ENCODE measurements at regions not wholly inside any gene's neighbourhood (a gene's known extent, or its start where the extent isn't known, plus 50 kb on each side); places are given as distances from the start of the nearest gene placed in this dataset.

DNA sequence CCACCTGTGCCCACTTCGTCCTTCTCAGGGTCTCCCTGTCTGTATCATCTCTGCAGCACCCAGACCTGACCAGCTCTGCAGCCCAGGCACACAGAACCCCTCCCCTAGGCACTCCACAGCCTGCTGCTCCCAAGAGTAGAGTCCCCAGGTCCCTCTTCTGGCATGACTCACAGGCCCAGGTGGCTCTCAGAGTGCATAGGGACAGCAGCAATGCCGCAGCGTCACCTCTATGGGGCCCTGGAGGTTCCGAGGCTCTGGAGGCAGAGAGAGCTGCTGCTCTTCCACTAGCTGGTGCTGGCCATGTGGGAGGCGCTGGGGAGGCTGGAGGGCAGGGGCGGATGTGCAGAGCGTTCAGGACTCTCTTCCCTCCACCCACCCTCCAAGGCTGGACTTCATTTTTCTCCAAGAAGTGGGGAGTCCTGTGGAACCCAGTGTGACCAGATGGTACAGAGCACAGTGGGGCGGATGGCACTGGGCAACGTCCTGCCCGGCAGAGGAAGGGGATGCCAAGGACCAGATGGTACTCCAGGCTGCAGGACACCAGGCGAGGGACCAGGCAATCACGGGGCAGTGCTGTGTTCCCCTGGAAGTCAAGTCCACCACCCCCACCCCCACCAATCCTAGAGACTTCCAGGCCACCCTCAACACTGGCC lies 151.7 kb downstream of the RBFOX3 start:
- H3K27me3 ChIP-seq: no peaks in the 10 kb centered on the region

DNA sequence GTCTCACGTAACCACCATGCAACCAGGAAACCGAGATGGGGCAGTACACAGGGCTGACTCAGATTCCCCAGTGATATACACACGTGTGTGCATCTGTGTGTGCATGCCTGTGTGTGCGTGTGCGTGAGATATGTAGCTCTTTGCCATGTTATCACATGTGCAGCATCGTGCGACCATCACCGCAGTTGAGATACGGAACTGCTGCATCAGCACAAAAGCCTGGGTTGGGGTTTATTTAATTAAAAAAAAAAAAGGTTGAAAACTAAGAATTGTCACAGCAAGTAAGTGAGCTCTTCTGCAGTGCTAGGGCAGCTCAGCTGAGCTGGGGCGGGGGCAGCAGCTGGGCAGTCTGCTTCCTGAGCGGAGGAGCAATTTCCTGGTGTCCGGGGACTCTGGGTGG lies 152.5 kb downstream of the RBFOX3 start:
- Histone ChIP-seq H3K27me3 (no peaks in the 10 kb centered on the region), H3K4me1 (peaks cover 41% of the 10 kb centered on the region), H3K27ac (no peak overlapping the region)

More for the DNA sequence above, 151.7 kb downstream of the RBFOX3 start:
- no peak overlapping the region for H3K4me2 ChIP-seq
- H4K20me1 ChIP-seq: no peaks in the 10 kb centered on the region
- no peaks in the 10 kb centered on the region for H3K9me3 ChIP-seq
- H3K9ac ChIP-seq: no peak overlapping the region
- H3K4me1 ChIP-seq: peaks cover 37% of the 10 kb centered on the region
- H3K27ac ChIP-seq: no peak overlapping the region
- TF ChIP-seq Cebpa-rat (IDR thresholded peaks at IDR 0.05): no peak
- H3K4me3 ChIP-seq: no peak overlapping the region
- H3K36me3 ChIP-seq: no peaks in the 10 kb centered on the region

DNA sequence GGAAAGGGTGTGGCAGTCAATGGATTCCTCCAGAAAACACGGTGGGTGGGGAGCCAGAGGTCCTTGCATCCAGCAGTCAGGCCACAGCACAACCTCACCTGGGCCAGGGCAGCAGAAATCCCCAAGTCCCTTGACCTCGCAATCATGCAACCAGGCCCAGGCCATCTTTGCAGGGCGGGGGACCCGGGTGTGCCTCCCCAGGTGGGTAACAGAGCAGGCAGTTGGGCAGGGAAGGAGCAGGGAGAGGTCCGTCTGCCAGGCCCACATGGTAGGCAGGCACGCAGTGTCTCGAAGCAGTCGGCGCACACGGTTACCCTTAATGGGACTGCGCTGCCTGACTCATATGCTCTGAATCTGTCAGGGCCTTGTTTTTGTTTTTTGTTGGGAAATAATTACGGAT lies 153.0 kb downstream of the RBFOX3 start:
- no peaks in the 10 kb centered on the region for H3K27me3 ChIP-seq
- peak overlapping the region; percentile 73 for H3K4me2 ChIP-seq
- no peaks in the 10 kb centered on the region for H4K20me1 ChIP-seq
- no peaks in the 10 kb centered on the region for H3K9me3 ChIP-seq
- H3K4me1 ChIP-seq: peaks cover 46% of the 10 kb centered on the region
- H3K36me3 ChIP-seq: no peaks in the 10 kb centered on the region
- no peak overlapping the region for H3K27ac ChIP-seq
- no peak overlapping the region for H3K4me3 ChIP-seq
- TF ChIP-seq Cebpa-rat (IDR thresholded peaks at IDR 0.05): no peak
- no peak overlapping the region for H3K9ac ChIP-seq

More for the DNA sequence above, 152.5 kb downstream of the RBFOX3 start:
- H3K36me3 ChIP-seq: no peaks in the 10 kb centered on the region
- no peaks in the 10 kb centered on the region for H3K9me3 ChIP-seq
- peak overlapping the region; percentile 73 for H3K4me2 ChIP-seq
- no peak overlapping the region for H3K9ac ChIP-seq
- TF ChIP-seq Cebpa-rat (IDR thresholded peaks at IDR 0.05): no peak
- H3K4me3 ChIP-seq: no peak overlapping the region
- no peaks in the 10 kb centered on the region for H4K20me1 ChIP-seq

DNA sequence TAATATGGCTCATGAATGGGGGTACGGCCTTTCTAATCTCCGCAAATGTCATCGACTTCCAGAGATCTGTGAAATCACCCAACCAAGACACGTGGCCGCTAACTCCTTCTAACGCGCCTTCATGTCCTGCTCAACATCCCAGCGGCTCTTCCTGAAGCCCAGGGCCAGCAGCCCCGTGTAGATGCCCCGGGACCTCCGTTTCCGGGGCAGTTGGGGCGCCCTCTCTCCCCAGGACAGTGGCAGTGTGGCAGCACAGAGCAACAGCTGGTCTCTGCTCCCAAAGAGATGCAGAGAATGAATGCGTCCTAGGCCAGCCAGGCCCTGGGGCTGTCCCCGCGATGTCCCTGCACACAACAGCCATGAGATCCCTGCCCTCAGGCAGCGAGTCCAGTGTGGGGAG lies 153.5 kb downstream of the RBFOX3 start:
- Histone ChIP-seq H3K27ac (no peak overlapping the region), H3K27me3 (no peaks in the 10 kb centered on the region), H3K4me2 (peak overlapping the region; percentile 73), H3K4me3 (no peak overlapping the region), H3K4me1 (peaks cover 51% of the 10 kb centered on the region), H4K20me1 (no peaks in the 10 kb centered on the region), H3K36me3 (no peaks in the 10 kb centered on the region), H3K9me3 (no peaks in the 10 kb centered on the region), H3K9ac (no peak overlapping the region)
- TF ChIP-seq Cebpa-rat (IDR thresholded peaks at IDR 0.05): no peak

DNA sequence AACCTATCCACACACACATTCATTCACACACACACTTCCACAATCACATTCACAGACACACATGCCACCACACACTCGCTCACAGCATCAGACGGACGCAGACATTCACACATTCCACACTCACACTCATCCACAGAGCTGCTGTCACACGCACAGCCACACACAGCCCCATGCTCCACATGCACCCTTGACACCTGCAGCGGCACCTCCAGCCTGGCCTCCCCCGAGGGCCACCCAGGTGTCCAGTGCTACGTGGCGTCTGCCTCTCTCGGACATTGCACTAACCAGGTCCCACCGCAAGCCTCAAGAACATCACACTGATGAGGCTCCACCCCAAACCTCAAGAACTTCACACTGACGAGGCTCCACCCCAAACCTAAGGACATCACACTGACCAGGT lies 155.2 kb downstream of the RBFOX3 start:
- peak overlapping the region; percentile 73; the same call in 1 of the 2 replicates for H3K4me2 ChIP-seq
- TF ChIP-seq Cebpa-rat (IDR thresholded peaks at IDR 0.05): no peak
- no peak overlapping the region for H3K4me3 ChIP-seq
- no peaks in the 10 kb centered on the region for H3K9me3 ChIP-seq
- H3K36me3 ChIP-seq: no peaks in the 10 kb centered on the region
- no peaks in the 10 kb centered on the region for H4K20me1 ChIP-seq
- no peak overlapping the region for H3K27ac ChIP-seq
- no peak overlapping the region for H3K9ac ChIP-seq
- no peaks in the 10 kb centered on the region for H3K27me3 ChIP-seq
- peaks cover 68% of the 10 kb centered on the region for H3K4me1 ChIP-seq

DNA sequence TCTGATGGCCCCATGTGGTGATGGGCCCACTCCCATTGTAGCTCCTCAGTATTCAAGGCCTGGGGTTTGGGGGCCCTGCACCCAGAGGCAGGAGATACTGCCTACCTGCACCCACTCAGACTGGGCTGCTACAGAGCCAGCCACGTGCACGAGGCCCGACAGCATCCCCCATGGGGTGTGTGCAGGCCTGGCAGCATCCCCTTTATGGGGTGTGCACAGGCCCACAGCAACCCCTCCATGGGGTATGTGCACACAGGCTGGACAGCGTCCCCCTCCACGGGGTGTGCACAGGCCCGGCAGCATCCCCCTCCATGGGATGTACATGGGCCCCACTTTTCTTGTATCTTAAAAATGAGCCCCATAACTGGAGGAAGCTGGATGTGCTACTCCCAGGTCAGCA lies 156.0 kb downstream of the RBFOX3 start:
- H3K9me3 ChIP-seq: no peaks in the 10 kb centered on the region
- H3K9ac ChIP-seq: no peak overlapping the region
- H3K27me3 ChIP-seq: no peaks in the 10 kb centered on the region
- no peaks in the 10 kb centered on the region for H3K36me3 ChIP-seq
- H3K4me1 ChIP-seq: peaks cover 76% of the 10 kb centered on the region
- H3K4me3 ChIP-seq: no peak overlapping the region
- no peak overlapping the region for H3K4me2 ChIP-seq
- H3K27ac ChIP-seq: no peak overlapping the region
- TF ChIP-seq Cebpa-rat (IDR thresholded peaks at IDR 0.05): no peak
- no peaks in the 10 kb centered on the region for H4K20me1 ChIP-seq

DNA sequence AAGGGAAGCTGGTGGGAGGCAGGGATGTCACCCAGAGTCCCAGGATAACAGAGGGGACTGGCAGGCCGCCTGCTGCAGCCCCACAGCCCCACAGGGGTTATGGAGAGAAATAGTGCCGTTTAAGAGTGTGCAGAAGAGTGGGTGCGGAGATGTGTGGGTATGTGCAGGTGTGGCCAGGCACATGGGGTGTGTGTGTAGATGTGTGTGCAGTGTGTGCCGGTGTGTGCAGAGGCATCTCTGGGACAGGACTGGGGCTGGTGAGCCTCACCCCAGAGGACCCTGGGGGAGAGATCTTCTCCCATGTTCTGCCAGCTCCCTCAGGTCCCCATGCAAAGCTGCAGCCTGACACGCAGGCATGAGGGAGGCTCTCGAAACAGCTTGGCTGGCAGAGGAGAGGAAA lies 157.4 kb downstream of the RBFOX3 start:
- peaks cover 80% of the 10 kb centered on the region for H3K4me1 ChIP-seq
- TF ChIP-seq Cebpa-rat (IDR thresholded peaks at IDR 0.05): no peak
- no peaks in the 10 kb centered on the region for H3K36me3 ChIP-seq
- no peaks in the 10 kb centered on the region for H3K9me3 ChIP-seq
- no peak overlapping the region for H3K9ac ChIP-seq
- H3K4me3 ChIP-seq: no peak overlapping the region
- no peaks in the 10 kb centered on the region for H4K20me1 ChIP-seq
- no peak overlapping the region for H3K27ac ChIP-seq
- H3K4me2 ChIP-seq: 0 out of 2 replicates have a peak overlapping the region, but pooled peaks have one; percentile 91
- no peaks in the 10 kb centered on the region for H3K27me3 ChIP-seq

DNA sequence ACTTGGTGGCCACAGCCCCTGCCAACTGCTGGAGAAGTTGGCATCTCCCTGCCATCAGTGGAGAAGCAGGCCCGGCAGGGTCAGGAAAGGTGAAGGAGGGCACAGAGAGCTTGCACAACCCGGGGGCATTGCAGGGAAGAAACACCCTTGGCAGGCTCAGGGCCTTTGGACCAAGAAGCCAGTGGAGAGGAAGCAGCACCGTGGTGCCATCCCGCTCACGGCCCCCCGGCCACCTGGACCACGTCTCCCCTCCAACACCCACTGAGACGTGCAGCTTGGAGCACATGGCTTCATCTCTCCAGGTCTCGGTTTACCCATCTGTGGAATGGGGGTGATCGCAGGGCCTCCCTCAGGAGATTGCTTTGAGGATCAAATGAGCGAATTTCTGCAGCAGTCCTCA lies 158.1 kb downstream of the RBFOX3 start:
- Histone ChIP-seq H3K4me2 (peak overlapping the region; percentile 91), H3K4me3 (no peak overlapping the region), H3K9ac (no peak overlapping the region), H3K27me3 (no peaks in the 10 kb centered on the region), H4K20me1 (no peaks in the 10 kb centered on the region), H3K27ac (no peak overlapping the region), H3K9me3 (peaks cover 4% of the 10 kb centered on the region; the same call in 1 of the 2 replicates), H3K36me3 (no peaks in the 10 kb centered on the region), H3K4me1 (peaks cover 73% of the 10 kb centered on the region)
- no peak for TF ChIP-seq Cebpa-rat (IDR thresholded peaks at IDR 0.05)

DNA sequence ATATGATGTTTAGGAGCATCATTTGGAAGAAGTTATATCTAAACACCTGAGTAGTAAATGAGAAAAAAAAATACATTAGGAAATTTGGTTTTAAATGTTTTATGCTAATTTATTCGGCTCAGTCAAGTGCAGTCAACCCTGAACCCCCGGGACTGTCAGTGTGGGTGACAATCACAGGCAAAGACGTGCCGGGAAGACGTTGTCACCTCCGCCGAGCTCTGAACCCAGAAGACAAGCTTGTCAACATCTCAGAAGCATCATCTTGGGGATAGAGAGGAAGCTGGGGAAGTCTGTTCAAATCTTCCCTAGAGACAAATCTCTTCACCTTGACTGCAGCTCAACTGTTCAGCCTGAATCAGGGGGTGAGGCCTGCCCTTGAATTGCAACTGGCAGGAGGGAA lies 159.7 kb downstream of the RBFOX3 start:
- peaks cover 5% of the 10 kb centered on the region; the same call in 1 of the 2 replicates for H3K9me3 ChIP-seq
- H3K4me2 ChIP-seq: peak overlapping the region; percentile 91
- H3K4me1 ChIP-seq: peaks cover 58% of the 10 kb centered on the region
- H4K20me1 ChIP-seq: no peaks in the 10 kb centered on the region
- peak overlapping the region; percentile 27; the same call in 1 of the 2 replicates for H3K9ac ChIP-seq
- H3K27ac ChIP-seq: no peak overlapping the region
- no peaks in the 10 kb centered on the region for H3K36me3 ChIP-seq
- no peaks in the 10 kb centered on the region for H3K27me3 ChIP-seq
- peak overlapping the region; percentile 4; the same call in 1 of the 2 replicates for H3K4me3 ChIP-seq
- no peak for TF ChIP-seq Cebpa-rat (IDR thresholded peaks at IDR 0.05)

DNA sequence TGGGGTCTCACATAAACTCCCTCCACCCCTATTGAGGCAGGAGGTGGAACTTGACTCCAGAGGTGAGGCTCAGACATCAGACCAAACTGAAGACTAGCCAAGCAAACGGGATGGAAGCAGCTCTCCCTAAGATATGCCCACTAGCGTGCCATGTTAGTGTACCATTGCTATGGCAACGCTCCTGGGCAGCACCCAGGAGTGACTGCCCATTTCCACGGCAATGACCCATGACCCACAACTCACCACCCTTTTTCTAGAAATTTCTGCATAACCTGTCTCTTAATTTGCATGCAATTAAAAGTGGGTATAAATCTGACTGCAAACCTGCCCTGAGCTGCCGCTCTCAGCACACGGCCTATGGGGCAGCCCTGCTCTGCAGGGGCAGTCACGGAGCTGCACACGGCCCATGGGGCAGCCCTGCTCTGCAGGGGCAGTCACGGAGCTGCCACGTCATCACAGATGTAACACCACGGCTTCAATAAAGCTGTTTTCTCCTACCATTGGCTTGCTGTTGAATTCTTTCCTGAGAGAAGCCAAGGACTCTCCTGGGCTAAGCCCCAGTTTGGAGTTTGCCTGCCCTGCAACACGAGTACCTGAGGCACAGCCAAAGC lies 164.3 kb downstream of the RBFOX3 start:
- no peaks in the 10 kb centered on the region for H3K36me3 ChIP-seq
- no peak overlapping the region for H3K4me2 ChIP-seq
- peaks cover 71% of the 10 kb centered on the region for H3K4me1 ChIP-seq
- H4K20me1 ChIP-seq: no peaks in the 10 kb centered on the region
- H3K9ac ChIP-seq: no peak overlapping the region
- no peak overlapping the region for H3K27ac ChIP-seq
- H3K4me3 ChIP-seq: no peak overlapping the region
- no peaks in the 10 kb centered on the region for H3K27me3 ChIP-seq
- H3K9me3 ChIP-seq: peaks cover 5% of the 10 kb centered on the region; the same call in 1 of the 2 replicates
- no peak for TF ChIP-seq Cebpa-rat (IDR thresholded peaks at IDR 0.05)

Data from BLaER1 (cell line).